HG03558 (cell line): ENCODE measurements at regions not wholly inside any gene's neighbourhood (a gene's known extent, or its start where the extent isn't known, plus 50 kb on each side); places are given as distances from the start of the nearest gene placed in this dataset.

Experiments
- ATAC-seq: cut with Tn5 transposase; IDR thresholded peaks from one replicate; pipeline ENCODE4 v1.9.1; 2021; ENCODE audit warnings: moderate number of reproducible peaks; ENCODE audit not compliant: unreplicated experiment; ENCODE audit errors: extremely low read depth

- no peak for ATAC-seq
These were observed 307.1 kb upstream of the E2F7 start for GRCh38 chr12:77372494-77372893.

DNA sequence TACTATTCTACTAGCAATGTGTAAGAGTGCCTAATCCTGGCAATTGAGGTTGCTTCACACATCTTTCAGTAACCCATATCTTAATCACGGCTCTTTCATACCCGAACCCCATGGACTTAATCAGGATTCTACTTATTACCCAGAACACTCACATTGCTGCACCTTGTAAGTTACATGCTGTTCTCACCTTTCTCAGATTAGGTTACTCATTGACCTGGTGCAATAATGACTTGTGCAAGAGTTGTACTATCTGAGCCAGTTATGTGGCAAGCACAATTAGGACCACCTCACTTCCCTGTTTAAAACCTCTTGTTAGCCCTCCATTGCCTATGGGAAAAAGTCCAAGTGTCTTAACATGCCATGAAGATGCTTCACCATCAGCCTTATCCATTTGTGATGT is 306.7 kb upstream of the E2F7 start:
- no peak for ATAC-seq

- ATAC-seq = no peak
These were observed 303.0 kb upstream of the E2F7 start for GRCh38 chr12:77368379-77368778.

DNA sequence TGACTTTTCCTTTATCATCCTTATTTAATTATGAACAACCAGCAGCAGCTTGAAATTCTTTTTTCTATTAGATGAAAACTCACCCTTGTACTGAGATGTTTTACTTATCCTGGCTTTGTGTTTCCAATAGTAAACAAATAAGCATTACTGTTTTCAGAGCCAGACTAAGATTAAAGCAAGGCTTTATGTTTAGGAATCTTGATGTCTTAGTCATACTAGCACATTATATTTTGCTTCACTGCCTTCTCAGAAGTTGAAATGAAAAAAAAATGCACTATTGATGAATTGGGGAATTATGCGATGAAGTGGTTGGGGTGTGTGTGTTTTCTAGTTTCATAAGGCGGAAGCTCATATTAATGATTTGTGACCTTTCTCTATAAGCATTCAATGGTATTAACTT is 301.2 kb upstream of the E2F7 start:
- no peak for ATAC-seq

DNA sequence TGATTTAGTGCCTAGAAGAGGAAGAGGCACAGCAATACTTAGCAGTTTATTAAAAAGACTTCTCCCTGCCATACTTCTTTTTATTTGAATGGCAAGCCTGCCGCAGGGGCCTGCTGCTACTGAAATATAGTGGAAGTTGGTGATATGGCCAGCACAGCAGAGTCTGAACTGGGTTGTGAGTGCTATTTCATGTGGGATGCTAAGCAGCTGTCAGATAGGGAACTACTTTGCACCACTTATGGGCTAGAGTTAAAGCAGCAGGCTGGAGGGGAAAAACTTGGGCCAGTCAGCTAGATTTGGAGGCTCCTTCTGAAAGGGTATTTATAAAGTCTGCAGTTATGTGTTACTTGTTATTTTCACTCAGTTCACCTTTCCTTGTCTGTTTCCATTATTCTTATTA is 299.0 kb upstream of the E2F7 start:
- ATAC-seq = no peak

DNA sequence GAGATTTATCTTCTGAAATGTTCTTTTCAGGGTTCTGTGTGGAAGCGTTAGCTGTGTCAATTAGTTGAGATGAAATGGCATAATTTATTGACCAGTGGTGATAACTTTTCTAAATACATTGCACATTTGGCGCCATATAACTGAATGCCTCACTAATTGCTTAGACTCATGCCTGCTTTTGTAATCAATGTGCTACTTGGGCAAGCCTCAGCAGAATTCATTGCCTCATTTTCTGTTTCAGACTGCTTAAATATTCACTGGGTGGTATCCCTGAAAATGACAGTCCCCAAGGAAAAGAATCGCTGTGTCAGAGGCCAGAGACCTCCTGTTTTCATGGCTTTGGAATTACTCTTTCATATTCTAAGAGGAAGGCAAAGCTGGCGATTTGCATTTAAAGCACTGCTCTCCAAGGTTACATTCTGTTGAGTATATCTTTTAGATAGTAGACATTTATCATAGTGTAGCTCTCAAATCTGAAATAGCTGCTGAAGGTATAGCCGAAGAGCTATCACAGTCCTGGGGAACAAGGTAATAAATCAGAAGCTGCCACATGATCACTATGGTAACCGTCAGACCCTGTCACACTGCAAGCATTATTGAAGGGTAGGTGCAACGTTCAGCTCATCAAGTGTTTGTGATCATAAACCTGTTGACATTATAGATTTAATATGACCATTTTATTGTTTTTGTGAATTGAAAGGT is 297.3 kb upstream of the E2F7 start:
- no peak for ATAC-seq

DNA sequence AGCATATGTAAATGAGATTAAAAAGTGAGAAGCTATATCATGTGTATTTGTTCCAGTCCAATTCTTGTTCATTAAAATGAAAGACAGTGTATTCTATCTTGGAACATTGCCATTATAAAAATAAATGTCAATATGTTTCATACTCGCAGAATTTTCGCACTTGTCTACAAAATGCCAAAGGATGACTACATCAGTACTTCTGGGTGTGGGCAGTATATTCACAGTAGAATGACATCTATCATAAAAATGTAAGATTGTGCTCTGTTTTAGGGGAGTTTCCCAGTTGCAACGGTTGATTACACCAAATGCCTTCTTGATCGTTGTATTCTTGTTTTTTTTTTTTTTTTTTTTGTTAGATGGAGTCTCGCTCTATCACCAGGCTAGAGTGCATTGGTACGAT is 292.3 kb upstream of the E2F7 start:
- no peak for ATAC-seq

DNA sequence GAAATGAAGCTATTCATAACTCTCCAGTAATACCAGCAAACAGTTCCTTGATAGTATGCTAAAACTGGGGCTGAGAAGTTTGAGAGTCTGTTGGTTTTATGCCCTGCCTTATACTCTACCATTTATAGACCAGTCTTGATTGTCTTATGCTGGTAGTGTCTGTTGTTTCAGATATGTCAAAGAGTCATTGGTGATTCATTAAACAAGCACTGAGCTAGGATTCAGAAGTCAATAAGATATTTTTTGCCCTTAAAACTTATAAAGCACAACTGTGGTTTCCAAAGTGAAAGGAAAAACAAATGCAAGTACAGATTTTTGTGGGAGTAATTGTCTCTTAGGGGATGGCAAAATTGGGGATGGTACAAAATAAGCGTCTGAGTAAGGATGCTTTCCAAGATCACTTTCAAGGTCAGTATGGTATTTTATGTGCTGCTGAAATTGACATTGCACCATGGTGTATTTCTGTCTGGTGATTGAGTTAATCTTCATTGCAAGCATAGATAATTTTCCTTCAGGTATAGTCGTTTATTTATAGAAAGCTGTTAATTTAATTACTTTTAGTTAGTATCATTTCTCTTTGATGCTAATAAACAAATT is 289.5 kb upstream of the E2F7 start:
- ATAC-seq = no peak

DNA sequence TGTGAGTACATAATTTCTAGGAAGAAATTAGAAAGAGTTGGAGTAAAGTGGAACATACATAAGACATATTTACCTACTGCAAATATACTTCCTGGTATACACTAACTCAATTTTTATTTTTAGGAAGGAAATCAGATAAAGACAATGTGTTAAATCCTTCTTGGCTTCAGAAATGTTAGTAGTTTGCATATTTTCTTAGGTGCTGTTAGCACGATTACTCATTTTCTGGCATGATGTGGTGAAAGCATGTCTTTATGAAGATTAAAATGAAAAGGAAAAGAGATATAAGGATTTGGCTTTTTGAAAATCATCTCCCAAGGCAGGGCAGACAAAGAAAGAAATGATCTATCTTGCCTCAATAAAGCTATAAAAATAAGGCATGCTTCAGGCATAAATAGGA is 287.6 kb upstream of the E2F7 start:
- ATAC-seq = no peak

GRCh38 chr12:77351860-77352259 is 286.5 kb upstream of the E2F7 start:
- ATAC-seq = no peak

- no peak for ATAC-seq
These were observed 284.5 kb upstream of the E2F7 start for GRCh38 chr12:77349689-77350370.

DNA sequence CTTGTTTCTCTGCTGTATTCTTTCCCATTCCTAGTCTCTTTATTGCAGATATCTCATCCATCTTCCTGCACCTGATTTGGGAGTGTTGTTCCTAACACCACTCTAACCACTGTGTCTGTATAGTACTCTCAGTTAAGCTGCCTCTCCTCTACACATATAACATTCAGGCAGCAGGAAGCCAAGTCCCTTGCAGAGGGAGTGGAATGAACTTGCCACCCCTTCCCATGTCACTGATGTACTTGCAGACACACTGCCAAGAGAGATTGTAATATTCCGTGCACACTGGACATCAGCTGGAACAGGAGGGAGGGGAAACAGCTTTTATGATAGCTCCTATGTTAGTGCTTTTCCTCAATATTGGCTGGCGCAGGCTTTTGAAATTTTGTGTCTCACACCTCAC is 281.6 kb upstream of the E2F7 start:
- ATAC-seq = no peak

DNA sequence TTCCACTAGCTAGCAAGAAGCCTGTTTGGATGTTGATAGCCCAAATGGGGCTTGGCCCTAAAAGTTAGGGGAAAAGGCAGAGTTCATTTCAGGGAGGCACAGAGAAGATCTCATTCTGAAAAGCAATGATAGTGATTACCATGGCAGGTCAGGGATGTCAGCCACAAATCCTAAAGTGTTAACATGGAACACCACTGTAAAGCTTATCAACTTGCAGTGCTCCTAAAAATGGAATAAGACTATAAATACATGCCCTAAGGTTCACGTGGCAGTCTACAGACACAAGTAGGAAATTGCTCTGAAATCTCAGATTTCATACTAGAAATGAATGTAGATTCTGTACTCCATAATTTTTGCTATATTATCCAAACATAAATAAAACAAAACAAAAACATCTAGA is 280.0 kb upstream of the E2F7 start:
- no peak for ATAC-seq

- no peak for ATAC-seq
These were observed 279.3 kb upstream of the E2F7 start for GRCh38 chr12:77344651-77345050.

- ATAC-seq = no peak
These were observed 277.9 kb upstream of the E2F7 start for GRCh38 chr12:77343291-77343690.

- ATAC-seq = no peak
These were observed 276.9 kb upstream of the E2F7 start for GRCh38 chr12:77342253-77342652.

DNA sequence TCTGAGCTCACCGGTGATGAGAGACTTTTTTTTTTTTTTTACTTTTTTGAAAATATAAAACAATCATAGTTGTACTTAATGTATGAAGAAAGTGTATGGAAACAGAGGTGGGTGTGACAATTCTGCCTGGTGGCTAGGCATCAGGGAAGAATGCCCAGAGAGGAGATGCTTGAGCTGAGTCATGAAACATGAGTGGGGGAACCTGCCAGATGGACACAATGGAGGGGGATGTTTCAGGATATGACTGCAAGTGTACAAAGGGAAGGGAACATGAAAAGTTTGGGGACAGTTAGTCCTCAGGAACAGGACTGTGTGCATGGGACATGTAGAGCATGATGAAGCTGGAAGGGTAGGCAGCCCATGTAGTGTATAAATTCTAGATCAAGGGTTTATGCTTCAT is 274.2 kb upstream of the E2F7 start:
- no peak for ATAC-seq

DNA sequence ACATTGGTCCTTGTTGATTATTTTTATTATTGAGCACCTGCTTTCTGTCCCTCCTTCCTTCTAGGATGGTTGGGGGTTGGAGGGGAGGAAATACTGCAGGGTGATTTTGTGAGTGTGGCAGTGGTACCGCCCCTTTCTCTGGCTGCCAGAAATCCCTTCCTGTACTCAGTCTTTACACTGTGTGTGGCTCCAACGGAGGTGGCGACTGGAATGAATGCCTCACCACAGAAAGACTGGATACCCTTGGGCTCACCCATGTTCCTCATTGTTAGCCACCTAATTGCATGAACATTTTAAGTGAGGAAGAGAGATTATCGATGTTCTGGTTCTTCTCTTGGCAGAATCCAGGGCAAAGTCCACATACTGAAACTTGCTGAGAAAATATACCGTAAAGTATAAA is 272.0 kb upstream of the E2F7 start:
- ATAC-seq = no peak

GRCh38 chr12:77334806-77335205 is 269.4 kb upstream of the E2F7 start:
- no peak for ATAC-seq

- ATAC-seq = no peak
These were observed 263.0 kb upstream of the E2F7 start for GRCh38 chr12:77328326-77328725.

- ATAC-seq = no peak
These were observed 260.3 kb upstream of the E2F7 start for GRCh38 chr12:77325511-77326236.
